Activated naive CD8-positive, alpha-beta T cell treated with anti-CD3 and anti-CD28 coated beads, Interleukin-2, amount 50 U/mL, for 24 hours (primary cell): ENCODE measurements at regions not wholly inside any gene's neighbourhood (a gene's known extent, or its start where the extent isn't known, plus 50 kb on each side); places are given as distances from the start of the nearest gene placed in this dataset.

ENCODE experiments used
- ATAC-seq: fragments of 150-1000 bp; cut with Tn5 transposase; one replicate; pipeline ENCODE4 v1.10.0; 2021
- DNase-seq: peaks from one replicate; pipeline ENCODE4 v3.0.0; 2021
- H3K27ac Mint-ChIP-seq: one replicate; pipeline ENCODE4 v1.8.0; 2021; ENCODE audit warnings: mild to moderate bottlenecking, mixed read lengths
- H3K27me3 Mint-ChIP-seq: one replicate; pipeline ENCODE4 v1.8.0; 2021; ENCODE audit warnings: mixed read lengths
- H3K36me3 Mint-ChIP-seq: one replicate; pipeline ENCODE4 v1.8.0; 2021; ENCODE audit warnings: low read depth, mixed read lengths
- H3K4me1 Mint-ChIP-seq: one replicate; pipeline ENCODE4 v1.8.0; 2021; ENCODE audit warnings: mixed read lengths
- H3K4me3 Mint-ChIP-seq: one replicate; pipeline ENCODE4 v1.8.0; 2021; ENCODE audit warnings: mild to moderate bottlenecking, moderate library complexity, mixed read lengths
- H3K9me3 Mint-ChIP-seq: one replicate; pipeline ENCODE4 v1.8.0; 2021; ENCODE audit warnings: mixed read lengths

GRCh38 chr18:73461780-73462059 lies 593.9 kb upstream of the NETO1 start:
- H3K9me3 Mint-ChIP-seq, result no peaks in the 10 kb centered on the region
- no peaks in the 10 kb centered on the region for H3K27me3 Mint-ChIP-seq
- ATAC-seq (no peak), DNase-seq (no peak)
- H3K36me3 Mint-ChIP-seq, result no peaks in the 10 kb centered on the region
- H3K27ac Mint-ChIP-seq, result no peak overlapping the region
- H3K4me3 Mint-ChIP-seq, result no peak overlapping the region
- H3K4me1 Mint-ChIP-seq, result no peaks in the 10 kb centered on the region

GRCh38 chr18:73461038-73461779 lies 593.4 kb upstream of the NETO1 start:
- ATAC-seq, result no peak
- Mint-ChIP-seq H3K9me3 (no peaks in the 10 kb centered on the region), H3K4me1 (no peaks in the 10 kb centered on the region), H3K36me3 (no peaks in the 10 kb centered on the region), H3K27ac (no peak overlapping the region), H3K27me3 (no peaks in the 10 kb centered on the region), H3K4me3 (no peak overlapping the region)
- DNase-seq, result no peak

GRCh38 chr18:73458186-73458964 lies 590.6 kb upstream of the NETO1 start:
- no peak overlapping the region for H3K4me3 Mint-ChIP-seq
- H3K36me3 Mint-ChIP-seq, result no peaks in the 10 kb centered on the region
- no peaks in the 10 kb centered on the region for H3K9me3 Mint-ChIP-seq
- no peaks in the 10 kb centered on the region for H3K4me1 Mint-ChIP-seq
- no peak overlapping the region for H3K27ac Mint-ChIP-seq
- no peaks in the 10 kb centered on the region for H3K27me3 Mint-ChIP-seq
- ATAC-seq (no peak), DNase-seq (no peak)

GRCh38 chr18:73456643-73457042 lies 588.9 kb upstream of the NETO1 start:
- Mint-ChIP-seq H3K4me1 (no peaks in the 10 kb centered on the region), H3K27me3 (no peaks in the 10 kb centered on the region), H3K36me3 (no peaks in the 10 kb centered on the region), H3K9me3 (no peaks in the 10 kb centered on the region), H3K4me3 (no peak overlapping the region), H3K27ac (no peak overlapping the region)
- no peak for ATAC-seq
- no peak for DNase-seq

GRCh38 chr18:73452866-73453265 lies 585.1 kb upstream of the NETO1 start:
- H3K9me3 Mint-ChIP-seq, result no peaks in the 10 kb centered on the region
- H3K4me1 Mint-ChIP-seq, result no peaks in the 10 kb centered on the region
- DNase-seq (no peak), ATAC-seq (no peak)
- no peaks in the 10 kb centered on the region for H3K36me3 Mint-ChIP-seq
- H3K27me3 Mint-ChIP-seq, result no peaks in the 10 kb centered on the region
- H3K4me3 Mint-ChIP-seq, result no peak overlapping the region
- no peak overlapping the region for H3K27ac Mint-ChIP-seq

- Mint-ChIP-seq H3K27me3 (no peaks in the 10 kb centered on the region), H3K4me3 (no peak overlapping the region), H3K36me3 (no peaks in the 10 kb centered on the region), H3K27ac (no peak overlapping the region), H3K4me1 (no peaks in the 10 kb centered on the region), H3K9me3 (no peaks in the 10 kb centered on the region)
- ATAC-seq (no peak), DNase-seq (no peak)
These were observed 578.7 kb upstream of the NETO1 start for GRCh38 chr18:73446502-73446901.

- Mint-ChIP-seq H3K36me3 (no peaks in the 10 kb centered on the region), H3K4me3 (no peak overlapping the region), H3K27ac (no peak overlapping the region), H3K4me1 (no peaks in the 10 kb centered on the region), H3K9me3 (no peaks in the 10 kb centered on the region), H3K27me3 (no peaks in the 10 kb centered on the region)
- DNase-seq, result no peak
- ATAC-seq, result no peak
These were observed 563.8 kb upstream of the NETO1 start for GRCh38 chr18:73431620-73432019.

- Mint-ChIP-seq H3K27ac (no peak overlapping the region), H3K4me1 (no peaks in the 10 kb centered on the region), H3K9me3 (peaks cover 9% of the 10 kb centered on the region), H3K36me3 (no peaks in the 10 kb centered on the region), H3K27me3 (no peaks in the 10 kb centered on the region), H3K4me3 (no peak overlapping the region)
- ATAC-seq, result no peak
- no peak for DNase-seq
These were observed 553.2 kb upstream of the NETO1 start for GRCh38 chr18:73421010-73421409.

GRCh38 chr18:73419531-73419930 lies 551.7 kb upstream of the NETO1 start:
- no peak for ATAC-seq
- no peaks in the 10 kb centered on the region for H3K36me3 Mint-ChIP-seq
- no peaks in the 10 kb centered on the region for H3K27me3 Mint-ChIP-seq
- H3K4me3 Mint-ChIP-seq, result no peak overlapping the region
- H3K4me1 Mint-ChIP-seq, result no peaks in the 10 kb centered on the region
- H3K27ac Mint-ChIP-seq, result no peak overlapping the region
- no peak for DNase-seq
- peaks cover 9% of the 10 kb centered on the region for H3K9me3 Mint-ChIP-seq

GRCh38 chr18:73414598-73414997 lies 546.8 kb upstream of the NETO1 start:
- Mint-ChIP-seq H3K27me3 (no peaks in the 10 kb centered on the region), H3K36me3 (no peaks in the 10 kb centered on the region), H3K4me3 (no peak overlapping the region), H3K27ac (no peak overlapping the region), H3K9me3 (peaks cover 4% of the 10 kb centered on the region), H3K4me1 (no peaks in the 10 kb centered on the region)
- DNase-seq (no peak), ATAC-seq (no peak)

- Mint-ChIP-seq H3K4me1 (no peaks in the 10 kb centered on the region), H3K4me3 (no peak overlapping the region), H3K36me3 (no peaks in the 10 kb centered on the region)
These were observed 546.3 kb upstream of the NETO1 start for GRCh38 chr18:73414069-73414468.

GRCh38 chr18:73409242-73409641 lies 541.5 kb upstream of the NETO1 start:
- H3K9me3 Mint-ChIP-seq, result peaks cover 5% of the 10 kb centered on the region
- H3K4me1 Mint-ChIP-seq, result no peaks in the 10 kb centered on the region
- ATAC-seq (no peak), DNase-seq (no peak)
- H3K36me3 Mint-ChIP-seq, result no peaks in the 10 kb centered on the region
- no peak overlapping the region for H3K27ac Mint-ChIP-seq
- no peak overlapping the region for H3K4me3 Mint-ChIP-seq
- H3K27me3 Mint-ChIP-seq, result no peaks in the 10 kb centered on the region

More at GRCh38 chr18:73414069-73414468, 546.3 kb upstream of the NETO1 start:
- Mint-ChIP-seq H3K27me3 (no peaks in the 10 kb centered on the region), H3K9me3 (peaks cover 4% of the 10 kb centered on the region), H3K27ac (no peak overlapping the region)
- DNase-seq (no peak), ATAC-seq (no peak)

GRCh38 chr18:73408469-73408868 lies 540.7 kb upstream of the NETO1 start:
- Mint-ChIP-seq H3K9me3 (peaks cover 5% of the 10 kb centered on the region), H3K4me1 (no peaks in the 10 kb centered on the region), H3K27ac (no peak overlapping the region), H3K36me3 (no peaks in the 10 kb centered on the region), H3K4me3 (no peak overlapping the region), H3K27me3 (no peaks in the 10 kb centered on the region)
- ATAC-seq (no peak), DNase-seq (no peak)

- ATAC-seq, result no peak
- Mint-ChIP-seq H3K36me3 (no peaks in the 10 kb centered on the region), H3K27me3 (no peaks in the 10 kb centered on the region), H3K4me3 (no peak overlapping the region), H3K27ac (no peak overlapping the region), H3K9me3 (peaks cover 5% of the 10 kb centered on the region), H3K4me1 (no peaks in the 10 kb centered on the region)
- DNase-seq, result no peak
These were observed 539.7 kb upstream of the NETO1 start for GRCh38 chr18:73407506-73407905.

GRCh38 chr18:73384246-73384645 lies 516.5 kb upstream of the NETO1 start:
- ATAC-seq, result no peak
- peaks cover 9% of the 10 kb centered on the region for H3K9me3 Mint-ChIP-seq
- no peak overlapping the region for H3K4me3 Mint-ChIP-seq
- DNase-seq, result no peak
- no peaks in the 10 kb centered on the region for H3K4me1 Mint-ChIP-seq
- no peak overlapping the region for H3K27ac Mint-ChIP-seq
- no peaks in the 10 kb centered on the region for H3K27me3 Mint-ChIP-seq
- no peaks in the 10 kb centered on the region for H3K36me3 Mint-ChIP-seq
